ENCODE measurements at regions not wholly inside any gene's neighbourhood (a gene's known extent, or its start where the extent isn't known, plus 50 kb on each side); places are given as distances from the start of the nearest gene placed in this dataset.

- DNase-seq (ENCODE audit: low read depth), result no peak
Observed at GRCh38 chr1:117803318-117803717, 126.1 kb downstream of the GDAP2 start.

DNA sequence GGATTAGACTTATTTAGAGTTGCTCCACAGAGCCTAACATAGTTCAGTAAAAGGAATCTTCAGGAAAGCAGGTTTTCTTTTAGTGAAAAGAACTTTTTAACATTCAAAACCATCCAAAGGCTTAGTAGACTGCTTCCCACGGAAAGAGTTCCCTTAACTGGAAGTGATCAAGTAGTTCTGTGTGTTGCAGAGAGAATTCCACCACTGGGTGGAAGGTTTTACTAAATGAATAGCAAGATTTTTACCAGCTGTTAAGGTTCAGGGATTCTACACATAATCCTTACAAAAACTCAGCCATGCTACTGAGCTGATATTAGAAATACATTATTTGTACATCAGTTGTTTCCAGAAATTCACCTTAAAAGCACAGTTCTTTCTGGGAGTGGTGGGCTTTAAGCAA is 119.7 kb downstream of the GDAP2 start:
- DNase-seq (ENCODE audit: low read depth), result no peak

DNA sequence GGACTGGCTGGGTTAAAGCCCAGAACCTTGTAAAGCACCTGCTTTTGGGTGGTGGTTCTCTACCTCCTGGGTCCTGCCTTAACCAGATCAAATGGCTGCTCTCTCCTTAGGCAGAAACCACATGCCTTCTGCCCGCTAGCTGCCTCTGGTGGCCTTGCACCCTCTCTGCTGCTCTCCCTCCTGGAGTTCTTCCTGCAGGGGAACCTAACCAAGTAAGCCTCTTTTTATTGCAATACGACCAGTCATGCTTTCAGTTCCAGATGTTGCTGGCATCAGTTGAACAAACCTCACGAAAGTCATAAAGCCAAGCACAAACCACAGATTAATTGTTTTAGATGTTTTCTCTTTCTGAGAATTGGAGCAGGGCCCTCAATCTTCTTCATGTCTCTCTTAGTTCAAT is 118.9 kb downstream of the GDAP2 start:
- no peak for DNase-seq (ENCODE audit: low read depth)

DNA sequence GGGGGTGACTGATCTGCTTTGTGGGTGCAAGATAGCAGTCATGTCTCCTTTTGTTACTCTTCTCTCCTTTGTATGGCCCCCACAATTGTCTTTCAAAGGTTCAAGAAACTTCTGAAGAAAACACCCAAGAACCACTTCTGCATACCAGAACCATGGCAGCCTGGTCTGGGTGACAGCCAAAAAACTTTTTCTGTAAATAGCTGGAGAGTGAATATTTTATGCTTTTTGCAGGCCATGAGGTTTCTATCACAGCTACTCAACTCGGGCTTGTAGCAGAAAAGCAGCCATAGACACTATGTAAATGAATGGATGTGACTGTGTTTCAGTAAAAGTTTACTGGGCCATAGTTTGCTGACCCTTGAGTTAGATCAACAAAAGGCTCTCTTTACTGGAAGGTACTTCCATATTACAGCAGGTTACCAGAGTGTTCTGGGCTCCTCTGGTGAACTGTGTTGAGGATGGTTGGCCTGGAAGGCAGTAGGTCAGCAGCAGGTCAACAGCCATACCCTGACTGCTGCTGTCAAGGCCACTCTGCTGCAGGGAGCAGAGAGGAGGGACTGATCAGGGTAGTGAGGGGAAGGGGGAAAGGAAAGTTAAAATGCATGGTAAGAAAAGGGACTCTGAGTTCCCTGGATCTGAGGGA is 116.4 kb downstream of the GDAP2 start:
- DNase-seq (ENCODE audit: low read depth), result no peak
